Activated T-cell treated with anti-CD3 and anti-CD28 coated beads, Interleukin-2, amount 50 U/mL, for 72 hours (primary cell): ENCODE measurements at regions not wholly inside any gene's neighbourhood (a gene's known extent, or its start where the extent isn't known, plus 50 kb on each side); places are given as distances from the start of the nearest gene placed in this dataset.
"Not testable (repeated sequence)": the region's sequence is repeated elsewhere in the genome, so short reads cannot be mapped to it uniquely, and the experiment has no call there.

Source experiments
- ATAC-seq, 2 donors: fragments of 150-1000 bp; cut with Tn5 transposase; replicated peaks in 1 of 2; 2 replicates each; pipeline ENCODE4 v1.10.0; 2021; ENCODE audit warnings: moderate library complexity in 2 of 2, mild to moderate bottlenecking in 1 of 2
- DNase-seq, 2 donors: peaks; one replicate each; pipeline ENCODE4 v3.0.0; 2021 to 2022; ENCODE audit warnings: mixed read lengths in 1 of 2
- H3K27ac Mint-ChIP-seq: one replicate; pipeline ENCODE4 v1.8.0; 2022; ENCODE audit warnings: mild to moderate bottlenecking, moderate library complexity, mixed read lengths
- H3K27me3 Mint-ChIP-seq: one replicate; pipeline ENCODE4 v1.8.0; 2022; ENCODE audit warnings: low read depth, mixed read lengths
- H3K36me3 Mint-ChIP-seq, 2 donors: one replicate each; pipeline ENCODE4 v1.8.0; 2022; ENCODE audit warnings: mixed read lengths in 2 of 2, mild to moderate bottlenecking in 1 of 2; ENCODE audit not compliant: insufficient read depth in 2 of 2
- H3K4me1 Mint-ChIP-seq: one replicate; pipeline ENCODE4 v1.8.0; 2022; ENCODE audit warnings: low read depth, mixed read lengths
- H3K4me3 Mint-ChIP-seq, 2 donors: one replicate each; pipeline ENCODE4 v1.8.0; 2022; ENCODE audit warnings: mild to moderate bottlenecking in 2 of 2, mixed read lengths in 2 of 2, moderate library complexity in 2 of 2
- H3K9me3 Mint-ChIP-seq, 2 donors: one replicate each; pipeline ENCODE4 v1.8.0; 2022; ENCODE audit warnings: mixed read lengths in 2 of 2

- not testable (repeated sequence) for H3K27ac Mint-ChIP-seq, H3K27me3 Mint-ChIP-seq, H3K4me3 Mint-ChIP-seq, ATAC-seq, H3K4me1 Mint-ChIP-seq, DNase-seq
- peaks cover 19 to 23% of the 10 kb centered on the region in 2 donors for H3K36me3 Mint-ChIP-seq
- peaks cover 16 to 19% of the 10 kb centered on the region in 2 donors for H3K9me3 Mint-ChIP-seq
Observed at GRCh38 chr2:105989803-105990202, 204.3 kb downstream of the UXS1 start.

DNA sequence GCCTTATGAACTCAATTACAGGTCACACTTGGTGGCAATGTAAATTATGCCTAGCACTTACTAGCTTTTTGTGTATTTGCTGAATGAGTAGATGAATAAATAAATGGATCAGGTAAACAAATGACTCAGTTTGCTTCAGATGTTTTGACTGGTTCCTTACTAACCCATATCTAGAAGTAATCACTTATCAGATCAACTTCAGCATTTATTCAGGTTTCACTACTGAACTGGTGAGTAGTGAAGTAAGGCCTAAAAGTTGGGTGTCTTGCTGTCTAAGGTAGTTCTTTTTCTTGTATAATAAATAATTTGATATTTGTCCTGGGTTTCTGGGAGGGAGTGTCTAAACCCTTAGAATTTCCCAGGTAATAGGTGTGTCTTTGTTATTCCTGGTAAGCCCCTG is 205.0 kb downstream of the UXS1 start:
- Mint-ChIP-seq H3K36me3 (peaks cover 19 to 21% of the 10 kb centered on the region in 2 donors), H3K4me3 (no peak overlapping the region), H3K4me1 (peaks cover 10% of the 10 kb centered on the region), H3K9me3 (peaks cover 11 to 19% of the 10 kb centered on the region in 2 donors), H3K27me3 (no peaks in the 10 kb centered on the region), H3K27ac (no peak overlapping the region)
- DNase-seq = no peak
- no peak for ATAC-seq

GRCh38 chr2:105977807-105978206 is 216.3 kb downstream of the UXS1 start:
- Mint-ChIP-seq H3K27ac (no peak overlapping the region), H3K9me3 (peaks cover 3 to 4% of the 10 kb centered on the region in 2 donors), H3K4me3 (no peak overlapping the region), H3K27me3 (no peaks in the 10 kb centered on the region), H3K4me1 (peaks cover 24% of the 10 kb centered on the region), H3K36me3 (peaks cover 0 to 4% of the 10 kb centered on the region in 2 donors)
- no peak for ATAC-seq
- DNase-seq = no peak

GRCh38 chr2:105977212-105977611 is 216.9 kb downstream of the UXS1 start:
- H3K27me3 Mint-ChIP-seq = no peaks in the 10 kb centered on the region
- H3K4me3 Mint-ChIP-seq = peak overlapping the region in 1 of 2 donors; percentile 11
- peaks cover 0 to 4% of the 10 kb centered on the region in 2 donors for H3K36me3 Mint-ChIP-seq
- H3K27ac Mint-ChIP-seq = no peak overlapping the region
- DNase-seq = peak in 1 of 2 donors; percentile 23
- peaks cover 3 to 4% of the 10 kb centered on the region in 2 donors for H3K9me3 Mint-ChIP-seq
- peaks cover 29% of the 10 kb centered on the region for H3K4me1 Mint-ChIP-seq
- ATAC-seq = peak; percentile 81 to 82

- ATAC-seq (no peak), DNase-seq (no peak)
- peaks cover 3 to 4% of the 10 kb centered on the region in 2 donors for H3K9me3 Mint-ChIP-seq
- H3K27ac Mint-ChIP-seq = peak overlapping the region; percentile 79
- peaks cover 36% of the 10 kb centered on the region for H3K4me1 Mint-ChIP-seq
- H3K36me3 Mint-ChIP-seq = peaks cover 0 to 4% of the 10 kb centered on the region in 2 donors
- H3K27me3 Mint-ChIP-seq = no peaks in the 10 kb centered on the region
- H3K4me3 Mint-ChIP-seq = no peak overlapping the region
Observed at GRCh38 chr2:105974812-105975211, 219.3 kb downstream of the UXS1 start.

DNA sequence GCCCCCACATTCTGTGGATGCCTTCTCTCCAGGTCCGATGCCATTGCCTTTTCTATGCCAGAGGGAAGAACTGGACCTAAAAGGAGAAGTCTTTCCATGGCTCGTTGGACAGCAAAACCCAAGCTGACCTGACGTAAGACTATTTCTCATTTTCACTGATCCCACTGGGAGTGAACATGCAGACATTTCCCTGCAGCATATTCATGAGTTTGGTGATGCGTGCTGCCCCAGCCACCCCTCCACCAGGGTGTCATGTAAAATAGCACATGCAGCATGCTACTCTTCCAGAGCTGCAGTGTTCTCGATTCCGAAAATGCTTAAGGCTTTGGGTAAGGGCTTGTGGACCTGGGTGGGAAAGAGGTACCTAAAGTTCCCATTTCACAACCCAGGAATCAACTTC is 221.2 kb downstream of the UXS1 start:
- H3K4me3 Mint-ChIP-seq = no peak overlapping the region
- no peak overlapping the region for H3K27ac Mint-ChIP-seq
- H3K36me3 Mint-ChIP-seq = peaks cover 0 to 2% of the 10 kb centered on the region in 2 donors
- H3K9me3 Mint-ChIP-seq = peaks cover 3 to 5% of the 10 kb centered on the region in 2 donors
- peaks cover 35% of the 10 kb centered on the region for H3K4me1 Mint-ChIP-seq
- ATAC-seq (no peak), DNase-seq (no peak)
- no peaks in the 10 kb centered on the region for H3K27me3 Mint-ChIP-seq

GRCh38 chr2:105972246-105972645 is 221.9 kb downstream of the UXS1 start:
- Mint-ChIP-seq H3K27ac (no peak overlapping the region), H3K9me3 (peaks cover 0 to 3% of the 10 kb centered on the region in 2 donors), H3K4me1 (peaks cover 28% of the 10 kb centered on the region), H3K27me3 (no peaks in the 10 kb centered on the region), H3K4me3 (no peak overlapping the region), H3K36me3 (no peaks in the 10 kb centered on the region)
- no peak for ATAC-seq
- DNase-seq = no peak

DNA sequence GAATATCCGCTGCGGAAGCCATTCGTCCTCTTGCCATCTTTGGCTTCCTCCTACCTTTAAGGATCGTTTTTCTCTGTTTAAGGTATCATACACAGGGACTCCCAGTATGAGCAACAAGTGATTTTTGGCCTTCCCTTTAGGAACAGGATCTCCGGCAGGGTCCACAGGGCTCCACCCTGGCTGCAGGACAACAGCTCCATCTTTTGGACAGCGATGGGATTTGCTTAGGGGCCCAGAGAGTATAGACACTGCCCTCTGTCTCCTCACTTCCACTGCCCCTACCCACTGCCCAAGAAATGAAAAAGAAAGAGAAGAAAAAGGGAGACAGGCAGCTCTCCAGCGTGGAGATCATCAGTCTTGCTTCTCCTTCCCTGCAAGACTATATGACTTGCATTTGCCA is 224.5 kb downstream of the UXS1 start:
- Mint-ChIP-seq H3K4me3 (no peak overlapping the region), H3K9me3 (peaks cover 0 to 3% of the 10 kb centered on the region in 2 donors), H3K27ac (no peak overlapping the region), H3K27me3 (no peaks in the 10 kb centered on the region), H3K4me1 (peaks cover 16% of the 10 kb centered on the region), H3K36me3 (no peaks in the 10 kb centered on the region)
- ATAC-seq (no peak), DNase-seq (peak; percentile 7 to 23)

DNA sequence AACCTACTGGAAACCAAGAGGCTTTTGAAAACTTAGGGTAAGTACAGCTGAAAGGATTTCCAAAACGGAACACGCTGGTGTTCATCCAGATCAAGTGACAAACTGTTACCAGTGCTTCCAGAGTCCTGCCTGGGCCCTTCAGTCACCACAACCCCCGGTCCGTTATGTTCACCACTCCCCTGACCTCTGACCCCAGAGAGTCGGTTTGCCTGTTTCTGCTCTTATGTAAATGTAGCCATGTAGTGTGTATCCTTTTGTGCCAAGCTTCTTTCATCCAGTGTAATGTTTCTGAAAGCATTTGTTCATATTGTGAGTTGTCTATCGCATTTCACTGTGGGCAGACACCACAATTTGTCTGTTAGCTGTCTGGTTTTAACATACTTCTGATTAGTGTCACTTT is 217.5 kb downstream of the NCK2 start:
- H3K36me3 Mint-ChIP-seq = no peaks in the 10 kb centered on the region
- no peaks in the 10 kb centered on the region for H3K27me3 Mint-ChIP-seq
- no peaks in the 10 kb centered on the region for H3K4me1 Mint-ChIP-seq
- ATAC-seq (no peak), DNase-seq (no peak)
- no peak overlapping the region for H3K4me3 Mint-ChIP-seq
- no peaks in the 10 kb centered on the region for H3K9me3 Mint-ChIP-seq
- H3K27ac Mint-ChIP-seq = no peak overlapping the region

- ATAC-seq = no peak
- H3K9me3 Mint-ChIP-seq = no peaks in the 10 kb centered on the region
- DNase-seq = no peak
- no peaks in the 10 kb centered on the region for H3K27me3 Mint-ChIP-seq
- no peaks in the 10 kb centered on the region for H3K36me3 Mint-ChIP-seq
- no peak overlapping the region for H3K27ac Mint-ChIP-seq
- H3K4me3 Mint-ChIP-seq = no peak overlapping the region
- H3K4me1 Mint-ChIP-seq = no peaks in the 10 kb centered on the region
Observed at GRCh38 chr2:105961599-105962146, 217.0 kb downstream of the NCK2 start.

- Mint-ChIP-seq H3K9me3 (no peaks in the 10 kb centered on the region), H3K4me1 (peaks cover 10% of the 10 kb centered on the region), H3K4me3 (no peak overlapping the region), H3K36me3 (no peaks in the 10 kb centered on the region), H3K27ac (no peak overlapping the region), H3K27me3 (no peaks in the 10 kb centered on the region)
- ATAC-seq (no peak), DNase-seq (no peak)
Observed at GRCh38 chr2:105959357-105959756, 214.6 kb downstream of the NCK2 start.

- Mint-ChIP-seq H3K4me1 (peaks cover 44% of the 10 kb centered on the region), H3K36me3 (no peaks in the 10 kb centered on the region), H3K27me3 (no peaks in the 10 kb centered on the region), H3K27ac (no peak overlapping the region), H3K9me3 (no peaks in the 10 kb centered on the region), H3K4me3 (no peak overlapping the region)
- DNase-seq (no peak), ATAC-seq (no peak)
Observed at GRCh38 chr2:105954891-105955290, 210.2 kb downstream of the NCK2 start.

DNA sequence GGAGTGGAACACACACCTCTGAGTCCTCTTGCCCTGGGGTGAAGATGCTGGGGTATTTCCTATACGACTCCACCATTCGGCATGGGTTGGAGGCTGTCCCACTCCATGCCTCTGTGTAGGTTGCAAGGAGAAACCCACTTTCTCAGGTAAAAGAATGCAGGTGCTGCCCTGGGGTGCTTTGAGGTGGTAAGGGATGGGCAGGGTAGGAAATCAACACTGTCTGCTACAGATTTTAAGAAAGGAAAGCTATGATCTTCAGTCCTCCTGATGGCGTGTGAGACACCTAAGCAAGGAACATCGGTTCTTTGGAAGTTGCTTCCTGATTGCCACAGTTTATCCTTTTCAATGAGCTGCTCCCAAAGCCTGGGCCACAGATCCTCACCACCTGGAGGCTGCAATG is 209.2 kb downstream of the NCK2 start:
- no peak overlapping the region for H3K4me3 Mint-ChIP-seq
- H3K27ac Mint-ChIP-seq = no peak overlapping the region
- H3K4me1 Mint-ChIP-seq = peaks cover 49% of the 10 kb centered on the region
- H3K9me3 Mint-ChIP-seq = no peaks in the 10 kb centered on the region
- ATAC-seq (no peak), DNase-seq (no peak)
- H3K36me3 Mint-ChIP-seq = no peaks in the 10 kb centered on the region
- no peaks in the 10 kb centered on the region for H3K27me3 Mint-ChIP-seq

DNA sequence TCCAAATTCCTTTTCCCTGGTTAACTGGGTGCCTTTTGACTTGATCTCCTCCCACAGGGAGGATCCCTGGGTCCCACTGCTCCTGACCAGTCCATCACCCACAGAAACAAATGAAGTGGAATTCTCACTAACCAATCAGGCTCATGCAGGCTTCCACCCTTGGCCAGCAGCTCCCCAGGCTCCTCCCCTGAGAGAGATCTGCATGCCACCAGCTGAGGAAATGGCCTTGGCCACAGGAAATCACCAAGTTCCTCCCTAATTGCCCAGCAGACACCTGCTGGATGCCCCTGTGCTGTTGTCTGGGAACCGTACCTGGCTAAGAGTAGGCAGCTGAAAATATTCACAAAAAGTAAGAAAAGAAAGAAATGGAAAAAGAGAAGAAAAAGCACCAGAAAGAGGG is 207.4 kb downstream of the NCK2 start:
- peaks cover 62% of the 10 kb centered on the region for H3K4me1 Mint-ChIP-seq
- no peak for ATAC-seq
- no peak overlapping the region for H3K4me3 Mint-ChIP-seq
- no peaks in the 10 kb centered on the region for H3K9me3 Mint-ChIP-seq
- H3K27ac Mint-ChIP-seq = no peak overlapping the region
- no peaks in the 10 kb centered on the region for H3K27me3 Mint-ChIP-seq
- DNase-seq = no peak
- H3K36me3 Mint-ChIP-seq = no peaks in the 10 kb centered on the region
